HG03565 (cell line): ENCODE measurements at regions not wholly inside any gene's neighbourhood (a gene's known extent, or its start where the extent isn't known, plus 50 kb on each side); places are given as distances from the start of the nearest gene placed in this dataset.

ENCODE experiments used
- ATAC-seq: cut with Tn5 transposase; IDR thresholded peaks from one replicate; pipeline ENCODE4 v1.9.1; 2021; ENCODE audit warnings: mild to moderate bottlenecking, moderate library complexity; ENCODE audit not compliant: unreplicated experiment

DNA sequence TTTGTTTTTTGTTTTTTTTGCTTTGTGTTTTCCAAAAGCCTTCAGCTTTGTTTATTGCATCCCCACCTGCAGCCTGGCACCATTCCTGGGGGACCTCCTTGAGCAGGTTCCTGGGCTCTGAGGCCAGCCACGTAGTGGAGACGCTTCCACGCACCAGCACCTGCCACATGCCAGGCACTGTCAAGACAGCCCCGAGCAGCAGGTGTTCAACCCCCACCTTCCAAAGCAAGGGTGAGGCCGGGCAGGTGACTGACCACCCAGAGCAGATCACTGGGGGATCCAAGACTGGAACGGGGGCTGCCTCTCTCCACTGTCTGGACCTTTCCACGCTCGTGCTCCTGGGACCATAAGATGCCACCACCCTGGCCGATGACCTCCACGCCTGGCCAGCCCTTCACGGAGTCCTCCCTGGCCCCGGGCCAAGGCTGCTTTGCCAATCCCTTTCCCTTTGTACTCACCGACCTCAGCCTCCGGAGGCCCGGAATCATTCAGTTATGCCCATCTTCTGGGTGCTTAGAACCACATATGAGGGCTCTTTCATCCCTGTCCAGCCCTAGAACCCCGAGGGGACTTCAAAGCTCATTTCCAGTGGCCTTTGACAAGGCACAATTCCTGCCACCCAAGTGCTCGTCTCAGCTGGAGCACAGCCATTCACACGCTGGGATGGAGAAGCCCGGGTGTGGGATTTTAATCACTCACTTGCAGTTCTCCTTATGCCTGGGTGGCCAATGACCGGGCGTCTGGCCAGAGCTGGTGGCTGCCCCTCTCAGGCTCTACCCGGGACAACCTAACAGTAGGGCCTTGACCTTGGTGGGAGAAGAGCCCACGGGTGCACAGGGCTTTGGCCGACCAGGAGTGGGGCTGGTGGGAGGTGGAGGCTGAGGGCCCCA, 330.8 kb downstream of the NPHP4 start:
- no peak for ATAC-seq

DNA sequence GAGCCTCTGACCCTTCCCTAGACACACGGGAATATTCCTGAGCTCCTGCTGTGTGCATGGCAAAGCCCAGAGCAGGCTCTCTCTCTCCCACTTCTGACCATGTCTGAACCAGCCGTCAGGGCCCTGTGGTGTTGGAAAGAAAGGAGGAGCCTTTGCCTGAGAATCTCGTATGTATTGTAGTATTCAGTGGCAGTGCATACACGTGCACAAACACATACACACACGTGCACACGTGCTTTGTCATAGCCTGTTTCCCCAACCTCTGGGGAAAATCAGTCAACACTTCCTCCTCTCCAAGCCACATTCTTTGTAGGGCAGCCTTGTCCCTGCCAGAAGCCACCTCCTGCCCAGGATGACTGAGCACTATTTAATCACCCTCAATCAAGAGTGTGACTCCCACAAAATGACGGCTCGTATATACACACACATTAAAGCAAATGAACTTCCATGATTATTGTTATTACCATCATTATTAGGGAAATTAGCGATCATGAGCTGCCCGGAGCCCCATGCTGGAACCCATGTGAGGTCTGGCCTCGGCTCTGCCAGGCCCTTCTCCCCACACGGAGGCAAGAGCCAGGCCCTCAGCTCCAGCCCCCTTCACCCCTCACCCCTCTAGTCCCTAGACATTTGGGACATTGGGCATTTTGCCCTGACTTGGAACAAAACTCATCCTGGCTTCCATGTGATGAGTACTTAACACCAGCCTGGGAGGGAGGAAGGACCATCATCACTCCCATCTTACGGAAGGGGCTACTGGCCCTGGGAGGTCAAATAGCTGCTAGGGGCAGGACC, 331.9 kb downstream of the NPHP4 start:
- ATAC-seq = no peak

- ATAC-seq = no peak
Measured at GRCh38 chr1:5659606-5660005, 332.6 kb downstream of the NPHP4 start.

DNA sequence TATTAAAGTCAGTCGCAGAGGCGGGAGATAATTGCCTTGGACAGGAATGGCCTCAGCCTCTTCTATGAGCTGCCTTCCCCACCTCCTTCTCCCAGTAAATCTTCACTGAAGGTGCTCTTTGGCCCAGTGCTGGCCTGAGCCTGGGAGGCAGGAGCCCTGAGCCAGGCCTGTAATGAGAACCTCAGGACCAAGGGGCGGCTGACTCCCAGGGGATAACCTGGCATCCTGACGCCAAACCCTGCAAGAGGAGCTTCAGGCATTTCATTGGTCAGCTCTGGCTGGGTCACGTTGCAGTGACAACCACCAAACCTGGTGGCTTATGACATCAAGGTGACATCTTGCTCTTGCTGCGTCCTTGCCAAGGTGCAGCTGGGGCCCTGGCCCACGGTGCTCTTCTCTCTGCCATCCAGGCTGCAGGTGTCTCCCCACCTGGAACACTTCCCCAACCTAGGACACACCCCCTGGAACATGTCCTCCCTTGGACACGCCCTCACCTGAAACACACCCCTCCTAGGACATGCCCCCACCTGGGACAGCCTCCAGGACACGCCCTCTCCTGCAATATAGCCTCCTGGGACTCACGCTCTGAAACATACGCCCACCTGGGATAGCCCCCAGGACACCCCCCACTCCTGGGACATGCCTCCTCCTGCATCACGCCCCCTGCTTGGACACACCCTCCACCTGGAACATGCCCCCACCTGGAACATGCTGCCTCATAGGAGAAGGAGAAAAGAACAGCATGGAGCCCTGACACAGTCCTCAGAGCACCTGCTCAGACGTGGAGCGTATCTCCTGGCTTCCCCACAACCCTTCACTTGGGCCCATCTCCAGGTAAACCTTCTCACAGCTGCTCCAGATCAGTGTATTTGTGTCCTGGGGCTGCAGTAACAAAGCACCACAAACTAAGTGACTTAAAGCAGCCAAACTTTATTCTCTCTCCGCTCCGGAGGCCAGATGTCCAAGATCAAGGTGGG, 333.6 kb downstream of the NPHP4 start:
- no peak for ATAC-seq

GRCh38 chr1:5651964-5652821, 340.0 kb downstream of the NPHP4 start:
- no peak for ATAC-seq

DNA sequence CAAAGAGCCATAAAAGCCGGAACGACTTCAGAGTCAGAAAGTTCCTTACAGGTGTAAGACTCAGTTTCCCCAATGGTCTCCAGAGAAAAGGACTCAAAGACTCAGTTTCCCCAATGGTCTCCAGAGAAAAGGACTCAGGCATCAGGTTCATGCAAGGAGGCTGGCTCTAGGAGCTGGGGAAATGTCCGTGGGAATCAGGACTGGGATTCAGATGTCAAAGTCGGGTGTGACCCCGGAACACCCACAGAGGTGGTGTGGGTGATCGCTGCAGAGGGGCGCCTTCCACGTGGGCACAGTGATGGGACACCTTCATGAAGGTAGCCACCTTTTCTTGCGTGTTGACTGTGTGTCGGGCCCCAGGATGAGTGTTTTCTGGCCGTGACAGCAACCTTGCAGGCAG, 340.8 kb downstream of the NPHP4 start:
- no peak for ATAC-seq

GRCh38 chr1:5651027-5651410, 341.2 kb downstream of the NPHP4 start:
- ATAC-seq = no peak

DNA sequence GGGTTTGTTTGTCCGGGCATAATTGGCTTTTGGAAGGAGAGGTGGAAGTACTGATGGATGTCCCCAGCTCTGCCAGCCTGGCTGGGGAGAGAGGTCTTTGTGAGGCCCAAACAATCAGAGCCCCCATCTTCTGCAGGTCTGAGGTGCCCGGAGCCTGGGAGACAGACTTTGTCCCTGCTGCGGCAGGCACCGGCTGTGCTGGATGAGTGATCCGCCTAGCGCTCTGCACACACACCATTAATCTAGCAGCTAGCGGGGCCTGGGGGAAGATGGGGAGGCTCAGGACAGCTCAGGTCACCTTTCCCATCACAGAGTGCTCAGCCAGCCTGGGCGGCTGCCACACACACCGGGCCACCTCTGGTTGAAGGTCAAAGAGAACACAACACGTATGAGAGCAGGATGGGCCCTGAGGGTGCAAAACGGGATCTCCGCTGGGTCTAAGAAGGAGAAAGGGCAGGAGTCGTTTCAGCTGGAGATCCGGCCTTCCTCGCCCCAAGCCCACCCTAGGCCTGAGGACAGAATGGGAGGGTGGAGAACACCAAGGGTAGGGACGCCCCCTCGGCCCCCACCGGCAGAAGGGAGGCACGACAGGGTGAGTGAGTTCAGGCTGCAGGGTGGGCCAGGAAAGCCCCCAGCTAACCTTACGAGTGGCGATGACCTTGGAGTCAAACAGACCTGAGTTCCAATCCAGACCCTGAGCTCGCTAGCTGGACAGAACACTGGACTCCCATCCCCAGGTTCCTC, 341.8 kb downstream of the NPHP4 start:
- no peak for ATAC-seq

GRCh38 chr1:5649795-5650194, 342.4 kb downstream of the NPHP4 start:
- no peak for ATAC-seq

- ATAC-seq = no peak
Measured at GRCh38 chr1:5649166-5649551, 343.1 kb downstream of the NPHP4 start.

GRCh38 chr1:5648410-5649165, 343.6 kb downstream of the NPHP4 start:
- no peak for ATAC-seq

DNA sequence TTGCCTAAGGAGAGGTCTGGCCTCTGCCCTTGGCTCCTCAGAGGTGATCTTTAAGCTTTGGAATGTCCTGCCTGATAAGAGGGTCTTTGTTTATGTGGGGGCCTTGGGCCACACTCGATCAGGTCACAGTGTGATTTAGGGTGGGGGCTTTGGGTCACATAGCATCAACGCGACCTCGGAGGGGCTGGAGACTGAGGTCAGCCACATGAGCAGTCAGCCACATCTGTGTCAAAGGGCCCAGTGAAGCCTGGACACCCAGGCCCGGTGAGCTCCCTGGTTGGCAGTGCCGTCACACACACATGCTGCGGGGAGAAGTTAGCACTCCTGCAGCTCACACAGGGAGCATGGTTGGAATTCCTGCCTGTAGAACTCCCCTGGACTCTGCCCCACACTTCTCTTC, 345.0 kb downstream of the NPHP4 start:
- no peak for ATAC-seq

DNA sequence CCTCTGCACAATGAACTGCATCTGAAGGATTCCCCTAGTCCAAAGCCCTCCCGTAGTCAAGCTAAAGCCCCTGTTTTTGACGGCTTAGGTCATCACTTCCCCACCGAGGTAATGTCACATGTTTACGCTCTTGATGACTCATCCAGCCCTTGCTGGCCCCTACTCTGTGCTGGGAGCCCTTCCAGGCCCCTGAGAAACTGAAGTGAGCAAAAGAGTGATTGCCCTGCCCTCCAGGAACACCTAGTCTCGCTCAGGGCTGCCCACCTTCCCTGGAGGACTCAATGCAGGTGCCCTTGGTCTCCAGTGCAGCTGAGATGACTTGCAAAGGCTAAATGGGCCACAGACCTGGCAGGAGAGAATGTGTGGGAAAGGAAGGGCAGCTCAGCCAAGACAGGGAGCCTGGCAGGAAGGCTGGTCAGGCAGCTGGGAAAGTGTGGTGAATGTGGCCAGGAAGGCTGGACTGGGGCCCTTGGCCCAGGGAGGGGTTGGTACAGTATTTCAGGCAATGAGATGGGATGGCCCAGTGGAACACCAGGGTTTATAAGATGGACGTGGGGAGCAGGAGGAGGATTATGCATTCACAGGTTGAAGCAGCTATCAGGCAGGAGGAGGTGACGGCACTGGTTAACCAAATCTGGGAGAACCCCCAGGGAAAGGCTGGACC, 345.6 kb downstream of the NPHP4 start:
- ATAC-seq = no peak

DNA sequence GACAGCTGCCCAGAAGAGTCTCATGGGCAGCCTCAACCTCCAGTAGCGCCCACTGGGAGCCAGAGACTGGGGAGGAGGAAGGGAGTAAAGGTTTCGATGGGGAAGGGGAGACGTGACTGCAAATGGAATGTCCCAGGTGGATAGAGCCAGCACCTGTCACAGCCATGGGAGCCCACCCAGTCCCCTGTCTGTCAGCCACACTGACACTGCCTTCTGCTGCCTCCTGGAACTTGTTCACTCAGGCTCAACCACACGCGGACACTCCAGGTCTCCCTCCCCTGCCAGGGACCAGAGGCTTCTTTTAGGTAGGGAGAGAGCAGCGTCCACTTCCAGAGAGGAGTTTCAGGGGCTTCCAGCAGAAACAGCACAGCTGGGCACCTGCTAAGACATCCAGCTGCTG, 346.3 kb downstream of the NPHP4 start:
- ATAC-seq = no peak

- no peak for ATAC-seq
Measured at GRCh38 chr1:5645135-5645399, 347.2 kb downstream of the NPHP4 start.

- ATAC-seq = no peak
Measured at GRCh38 chr1:5644281-5645134, 347.7 kb downstream of the NPHP4 start.

GRCh38 chr1:5643360-5644107, 348.7 kb downstream of the NPHP4 start:
- no peak for ATAC-seq
